GM10248 (cell line): ENCODE measurements at regions not wholly inside any gene's neighbourhood (a gene's known extent, or its start where the extent isn't known, plus 50 kb on each side); places are given as distances from the start of the nearest gene placed in this dataset.

Experiments used
- CTCF ChIA-PET: fragments of 300-600 bp; sonication (Branson Sonifier 250); formaldehyde crosslinking; extraction: SDS; loops from one replicate; lab custom pipeline; 2021; ENCODE audit warnings: antibody characterized with exemption; lab: Yijun Ruan, JAX
- POLR2A ChIA-PET: fragments of 350-650 bp; sonication (Branson Sonifier 250); formaldehyde crosslinking; extraction: SDS; loops from one replicate; lab custom pipeline; 2020; ENCODE audit warnings: antibody characterized with exemption; lab: Yijun Ruan, JAX
- DNase-seq: peaks from one replicate; pipeline ENCODE4 v3.0.0; 2012; ENCODE audit errors: extremely low spot score
- TF ChIP-seq, protein P1 (sequence below): IDR thresholded peaks from 2 replicates; pipeline ENCODE4 v1.5.1; 2012; ENCODE audit warnings: mild to moderate bottlenecking, low read depth; ENCODE audit errors: extremely low read depth, missing control alignments, control extremely low read depth

DNA sequence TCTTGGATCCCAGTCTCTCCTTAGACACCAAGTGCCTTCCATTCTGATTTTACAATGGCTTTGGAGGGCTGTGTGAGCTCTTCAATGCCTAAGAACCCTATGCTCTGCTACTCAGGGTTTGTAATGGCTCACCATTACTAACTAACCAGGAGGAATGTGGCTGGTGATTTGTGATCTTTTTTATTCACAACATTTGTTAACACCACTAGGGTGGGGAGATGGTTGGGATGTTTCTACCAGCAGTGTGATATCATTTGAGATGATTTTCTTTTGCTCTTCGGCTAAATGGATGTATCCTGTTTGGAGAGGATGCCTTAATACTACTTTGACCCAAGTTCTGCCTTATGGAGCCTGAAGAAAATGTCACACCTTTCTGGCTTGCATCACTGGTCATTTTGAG, 226.9 kb downstream of the MFSD1 start:
- DNase-seq = no peak
- TF ChIP-seq, protein P1, sequence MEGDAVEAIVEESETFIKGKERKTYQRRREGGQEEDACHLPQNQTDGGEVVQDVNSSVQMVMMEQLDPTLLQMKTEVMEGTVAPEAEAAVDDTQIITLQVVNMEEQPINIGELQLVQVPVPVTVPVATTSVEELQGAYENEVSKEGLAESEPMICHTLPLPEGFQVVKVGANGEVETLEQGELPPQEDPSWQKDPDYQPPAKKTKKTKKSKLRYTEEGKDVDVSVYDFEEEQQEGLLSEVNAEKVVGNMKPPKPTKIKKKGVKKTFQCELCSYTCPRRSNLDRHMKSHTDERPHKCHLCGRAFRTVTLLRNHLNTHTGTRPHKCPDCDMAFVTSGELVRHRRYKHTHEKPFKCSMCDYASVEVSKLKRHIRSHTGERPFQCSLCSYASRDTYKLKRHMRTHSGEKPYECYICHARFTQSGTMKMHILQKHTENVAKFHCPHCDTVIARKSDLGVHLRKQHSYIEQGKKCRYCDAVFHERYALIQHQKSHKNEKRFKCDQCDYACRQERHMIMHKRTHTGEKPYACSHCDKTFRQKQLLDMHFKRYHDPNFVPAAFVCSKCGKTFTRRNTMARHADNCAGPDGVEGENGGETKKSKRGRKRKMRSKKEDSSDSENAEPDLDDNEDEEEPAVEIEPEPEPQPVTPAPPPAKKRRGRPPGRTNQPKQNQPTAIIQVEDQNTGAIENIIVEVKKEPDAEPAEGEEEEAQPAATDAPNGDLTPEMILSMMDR = no peak
- CTCF ChIA-PET = no interaction called here
- POLR2A ChIA-PET = no interaction called here

DNA sequence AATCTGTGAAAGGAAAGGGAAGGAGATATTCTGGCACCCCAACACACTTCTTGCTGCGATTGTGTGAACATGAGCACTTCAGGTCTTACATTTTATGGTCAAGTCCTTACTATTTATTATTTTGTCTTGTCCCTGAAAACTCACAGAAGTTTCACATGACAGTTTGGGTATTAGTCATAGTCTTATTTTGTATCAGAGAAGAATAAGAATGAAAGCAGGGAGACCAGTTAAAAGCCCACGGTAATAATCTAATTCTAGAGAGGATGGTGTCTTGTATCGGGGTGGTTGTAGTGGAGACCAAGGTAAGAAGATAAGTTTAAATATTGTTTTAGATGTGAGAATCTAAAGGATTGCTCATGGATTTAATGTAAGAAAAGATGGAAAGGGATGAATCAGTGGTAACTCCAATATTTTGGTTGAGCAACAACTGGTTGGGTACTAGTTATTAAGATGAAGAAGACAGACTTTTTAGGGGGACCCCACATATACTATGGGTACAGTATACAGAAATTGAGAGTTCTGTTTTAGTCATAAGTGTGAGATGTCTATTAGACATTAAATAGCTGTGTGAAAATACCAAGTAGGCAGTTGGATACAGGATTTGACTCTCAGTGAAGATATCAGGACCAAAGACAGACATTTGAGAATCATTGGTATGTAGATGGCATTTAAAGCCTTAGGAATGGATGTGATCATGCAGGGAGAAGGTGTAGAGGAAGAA, 227.6 kb downstream of the MFSD1 start:
- ChIA-PET CTCF (no interaction called here), POLR2A (no interaction called here)
- TF ChIP-seq, protein P1 = no peak
- DNase-seq = peak; percentile 7

DNA sequence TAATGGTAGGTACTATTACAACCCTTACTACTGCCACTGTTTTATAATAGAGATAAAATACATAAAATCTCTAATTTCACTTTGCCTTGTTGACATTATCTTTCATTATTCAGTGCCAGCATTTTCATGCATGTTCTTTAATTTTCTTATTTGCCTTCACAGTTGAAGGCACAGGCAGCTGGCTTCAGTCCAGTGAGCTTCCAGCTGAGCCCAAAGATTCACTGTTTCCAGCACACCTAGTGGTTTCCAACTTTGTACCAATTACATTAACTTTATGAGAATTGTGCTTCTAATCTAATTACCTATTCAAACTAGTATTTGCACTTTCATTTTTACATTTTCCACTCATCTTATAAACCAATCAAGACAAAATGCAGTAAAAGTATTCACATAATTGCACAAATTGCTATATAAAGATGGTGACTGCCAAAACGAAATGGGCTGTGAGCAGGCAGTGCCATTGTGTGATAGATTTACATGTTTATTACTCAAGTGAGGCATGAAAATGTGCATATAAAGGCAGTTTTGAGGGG, 228.3 kb downstream of the MFSD1 start:
- DNase-seq = no peak
- ChIA-PET POLR2A (no interaction called here), CTCF (no interaction called here)
- TF ChIP-seq, protein P1 = no peak

DNA sequence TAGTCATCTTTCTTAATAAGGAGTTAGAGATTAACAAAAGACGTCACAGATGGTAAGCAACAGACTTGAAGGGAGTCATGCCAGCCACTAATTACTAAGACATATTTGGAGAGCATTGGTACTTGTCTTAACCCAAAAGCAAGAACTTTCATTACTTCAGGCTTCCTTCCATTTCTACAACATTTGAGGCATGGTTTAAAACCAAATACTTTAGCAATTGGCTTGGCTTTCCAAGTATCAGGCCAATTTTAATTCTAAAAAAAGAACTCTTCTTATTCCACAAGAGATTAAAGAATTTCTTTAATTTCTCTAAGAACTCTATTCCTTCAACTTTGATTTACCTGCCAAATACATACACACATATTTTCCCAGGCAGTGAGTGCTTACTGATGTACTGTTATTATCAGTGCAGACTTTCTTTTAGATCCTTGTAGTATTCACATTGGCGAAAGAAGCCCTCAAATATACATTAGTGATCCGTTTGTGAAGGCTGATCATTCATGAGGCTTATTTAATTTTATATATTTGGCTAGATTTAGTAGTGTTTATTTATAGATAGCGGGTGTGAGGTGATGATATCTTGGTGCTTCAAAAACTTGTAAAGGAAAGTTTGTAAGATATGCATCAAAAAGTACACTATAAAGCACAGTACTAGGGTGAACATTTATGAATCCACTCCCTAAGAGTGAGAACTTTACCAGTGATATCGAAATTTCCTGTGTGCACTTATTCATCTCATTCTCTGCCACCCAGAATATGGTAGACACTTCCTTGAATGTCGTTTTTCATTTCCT, 229.2 kb downstream of the MFSD1 start:
- ChIA-PET POLR2A (no interaction called here), CTCF (no interaction called here)
- TF ChIP-seq, protein P1 = no peak
- no peak for DNase-seq

DNA sequence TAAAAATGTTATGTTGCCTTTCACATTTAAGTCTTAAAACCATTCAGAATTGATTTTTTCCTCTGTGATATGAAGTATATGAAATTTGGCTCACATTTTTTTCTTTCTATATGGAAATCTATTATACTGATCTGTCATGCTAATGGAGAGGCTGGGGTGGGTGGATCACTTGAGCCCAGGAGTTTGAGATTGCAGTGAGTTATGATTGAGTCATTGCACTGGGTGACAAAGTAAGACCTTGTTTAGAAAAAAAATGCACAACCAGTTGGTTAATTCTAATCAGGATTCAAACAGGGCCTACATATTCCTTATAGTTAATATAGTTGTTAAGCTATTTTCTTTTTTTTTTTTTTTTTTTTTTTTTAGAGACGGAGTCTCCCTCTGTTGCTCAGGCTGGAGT, 230.5 kb downstream of the MFSD1 start:
- TF ChIP-seq, protein P1 = no peak
- CTCF ChIA-PET = interaction anchor here (0.7 kb wide), 1 partner anchor 15 kb away, joined by 3 read pairs; no protein-coding TSS in a partner anchor
- DNase-seq = no peak
- POLR2A ChIA-PET = no interaction called here

DNA sequence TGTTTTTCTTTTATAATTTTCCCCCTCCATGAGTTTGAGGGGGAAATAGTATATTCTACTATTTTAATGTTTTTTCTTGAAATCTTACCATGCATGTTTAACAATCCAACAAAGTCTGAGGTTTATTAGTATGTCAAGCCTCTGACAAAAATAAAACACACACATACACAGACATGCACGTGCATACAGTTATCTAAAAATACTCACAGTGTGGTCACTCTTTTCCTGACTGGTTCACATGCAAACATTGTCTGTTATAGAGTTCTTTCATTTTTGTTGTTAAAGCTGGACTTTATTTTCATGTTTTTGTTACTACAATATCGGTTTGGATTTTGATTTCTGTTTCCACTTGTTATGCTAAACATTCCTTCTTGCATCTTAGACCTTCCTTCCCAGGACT, 236.6 kb downstream of the MFSD1 start:
- TF ChIP-seq, protein P1 = no peak
- ChIA-PET POLR2A (no interaction called here), CTCF (interaction anchor here (0.8 kb wide), 1 partner anchor 10 kb away, joined by 3 read pairs; no protein-coding TSS in a partner anchor)
- DNase-seq = no peak
